ENCODE measurements at regions not wholly inside any gene's neighbourhood (a gene's known extent, or its start where the extent isn't known, plus 50 kb on each side); places are given as distances from the start of the nearest gene placed in this dataset.

DNA sequence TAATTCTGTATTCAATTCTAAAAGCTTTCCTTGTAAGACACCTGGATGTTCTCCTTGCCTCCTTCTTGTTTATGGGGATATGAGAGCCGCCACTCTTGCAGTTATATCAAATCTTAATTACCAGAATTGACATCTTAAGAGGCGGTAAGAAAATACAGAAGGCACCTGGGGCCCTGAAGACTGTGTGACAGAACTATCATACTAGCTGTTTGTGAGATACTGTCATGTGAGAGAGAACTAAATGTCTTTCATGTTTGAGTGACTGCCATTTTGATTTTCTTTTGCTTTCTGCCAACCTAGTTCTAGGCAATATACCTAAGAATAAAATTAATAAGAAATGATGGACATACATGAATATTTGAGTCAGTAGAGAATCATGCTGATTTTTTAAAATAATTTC is 340.2 kb upstream of the SMIM31 start:
- Histone ChIP-seq H3K4me3 (replicated peaks in 1 of 3; ENCODE audit: low read depth in 2 of 3, low read length in 3 of 3) (no peak overlapping the region), H4K20me1 (ENCODE audit: insufficient read depth, low read length) (no peaks in the 10 kb centered on the region), H2AFZ (ENCODE audit: insufficient read depth, low read depth, low read length, poor library complexity, severe bottlenecking) (no peak overlapping the region), H3K27me3 (ENCODE audit: control insufficient read depth in 2 of 2, insufficient read depth in 2 of 2, low read length in 2 of 2) (no peaks in the 10 kb centered on the region), H3K36me3 (replicated peaks in 1 of 2; ENCODE audit: control insufficient read depth in 1 of 2, insufficient read depth in 2 of 2, low read length in 2 of 2) (no peaks in the 10 kb centered on the region), H3K9ac (ENCODE audit: insufficient read depth, low read length, poor library complexity, severe bottlenecking) (no peak overlapping the region), H3K9me3 (replicated peaks in 1 of 2; ENCODE audit: control insufficient read depth in 1 of 2, insufficient read depth in 1 of 2, low read length in 2 of 2) (peaks cover 0 to 3% of the 10 kb centered on the region in 2 donors), H3K4me1 (ENCODE audit: control insufficient read depth in 1 of 2, insufficient read depth in 2 of 2, low read length in 2 of 2) (no peaks in the 10 kb centered on the region), H3K27ac (ENCODE audit: low read depth in 1 of 2, low read length in 2 of 2) (no peak overlapping the region), H3K4me2 (replicated peaks; ENCODE audit: extremely low read depth, low read length, poor library complexity, severe bottlenecking) (no peak overlapping the region), H3K79me2 (ENCODE audit: insufficient read depth, low read length) (no peaks in the 10 kb centered on the region)
- no peaks in the 10 kb centered on the region for H3K4me1 Mint-ChIP-seq
- H3K9me3 Mint-ChIP-seq: peaks cover 0 to 6% (median 2%) of the 10 kb centered on the region in 7 donors
- H3K27ac Mint-ChIP-seq: no peak overlapping the region
- TF ChIP-seq, protein P1, sequence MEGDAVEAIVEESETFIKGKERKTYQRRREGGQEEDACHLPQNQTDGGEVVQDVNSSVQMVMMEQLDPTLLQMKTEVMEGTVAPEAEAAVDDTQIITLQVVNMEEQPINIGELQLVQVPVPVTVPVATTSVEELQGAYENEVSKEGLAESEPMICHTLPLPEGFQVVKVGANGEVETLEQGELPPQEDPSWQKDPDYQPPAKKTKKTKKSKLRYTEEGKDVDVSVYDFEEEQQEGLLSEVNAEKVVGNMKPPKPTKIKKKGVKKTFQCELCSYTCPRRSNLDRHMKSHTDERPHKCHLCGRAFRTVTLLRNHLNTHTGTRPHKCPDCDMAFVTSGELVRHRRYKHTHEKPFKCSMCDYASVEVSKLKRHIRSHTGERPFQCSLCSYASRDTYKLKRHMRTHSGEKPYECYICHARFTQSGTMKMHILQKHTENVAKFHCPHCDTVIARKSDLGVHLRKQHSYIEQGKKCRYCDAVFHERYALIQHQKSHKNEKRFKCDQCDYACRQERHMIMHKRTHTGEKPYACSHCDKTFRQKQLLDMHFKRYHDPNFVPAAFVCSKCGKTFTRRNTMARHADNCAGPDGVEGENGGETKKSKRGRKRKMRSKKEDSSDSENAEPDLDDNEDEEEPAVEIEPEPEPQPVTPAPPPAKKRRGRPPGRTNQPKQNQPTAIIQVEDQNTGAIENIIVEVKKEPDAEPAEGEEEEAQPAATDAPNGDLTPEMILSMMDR (IDR thresholded peaks at IDR 0.05): no peak
- DNase-seq: no peak
- H3K4me3 Mint-ChIP-seq: no peak overlapping the region
- H3K36me3 Mint-ChIP-seq: no peaks in the 10 kb centered on the region
- no CpG with 5 or more reads among the region's 2 CpGs for WGBS (ENCODE audit: insufficient coverage)
- H3K27me3 Mint-ChIP-seq (ENCODE audit: low read depth in 3 of 3): no peaks in the 10 kb centered on the region
- intact Hi-C loops (cut with micrococcal nuclease): no loop called here

DNA sequence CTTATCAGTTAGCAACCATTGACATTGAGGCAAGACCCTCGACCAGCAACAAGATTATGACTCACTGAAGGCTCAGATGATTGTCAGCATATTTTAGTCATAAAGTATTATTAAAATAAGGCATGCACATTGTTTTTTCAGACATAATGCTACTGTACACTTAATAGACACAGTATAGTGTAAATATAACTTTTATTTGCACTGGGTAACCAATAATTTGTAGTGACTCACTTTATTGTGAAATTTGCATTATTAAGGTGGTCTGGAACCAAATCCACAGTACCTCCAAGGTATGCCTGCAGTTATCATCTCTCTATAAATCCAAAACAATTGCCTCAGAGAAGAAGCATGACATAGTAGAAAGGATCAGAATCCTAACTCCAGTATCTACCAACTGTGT is 330.1 kb upstream of the SMIM31 start:
- no peaks in the 10 kb centered on the region for H4K20me1 ChIP-seq (ENCODE audit: insufficient read depth, low read length)
- Mint-ChIP-seq H3K27me3 (ENCODE audit: low read depth in 3 of 3) (peaks cover 0 to 2% (median 0%) of the 10 kb centered on the region in 3 donors), H3K36me3 (no peaks in the 10 kb centered on the region), H3K9me3 (peaks cover 0 to 7% (median 3%) of the 10 kb centered on the region in 7 donors), H3K4me3 (no peak overlapping the region), H3K4me1 (no peaks in the 10 kb centered on the region), H3K27ac (no peak overlapping the region)
- H3K4me2 ChIP-seq (replicated peaks; ENCODE audit: extremely low read depth, low read length, poor library complexity, severe bottlenecking): no peak overlapping the region
- H3K27ac ChIP-seq (ENCODE audit: low read depth in 1 of 2, low read length in 2 of 2): no peak overlapping the region
- H3K27me3 ChIP-seq (ENCODE audit: control insufficient read depth in 2 of 2, insufficient read depth in 2 of 2, low read length in 2 of 2): no peaks in the 10 kb centered on the region
- H2AFZ ChIP-seq (ENCODE audit: insufficient read depth, low read depth, low read length, poor library complexity, severe bottlenecking): no peak overlapping the region
- intact Hi-C loops (cut with micrococcal nuclease): no loop called here
- no CpG with 5 or more reads among the region's 1 CpG for WGBS (ENCODE audit: insufficient coverage)
- DNase-seq: no peak
- no peak overlapping the region for H3K9ac ChIP-seq (ENCODE audit: insufficient read depth, low read length, poor library complexity, severe bottlenecking)
- no peaks in the 10 kb centered on the region for H3K4me1 ChIP-seq (ENCODE audit: control insufficient read depth in 1 of 2, insufficient read depth in 2 of 2, low read length in 2 of 2)
- no peaks in the 10 kb centered on the region for H3K36me3 ChIP-seq (replicated peaks in 1 of 2; ENCODE audit: control insufficient read depth in 1 of 2, insufficient read depth in 2 of 2, low read length in 2 of 2)
- H3K79me2 ChIP-seq (ENCODE audit: insufficient read depth, low read length): no peaks in the 10 kb centered on the region
- H3K9me3 ChIP-seq (replicated peaks in 1 of 2; ENCODE audit: control insufficient read depth in 1 of 2, insufficient read depth in 1 of 2, low read length in 2 of 2): no peaks in the 10 kb centered on the region
- H3K4me3 ChIP-seq (replicated peaks in 1 of 3; ENCODE audit: low read depth in 2 of 3, low read length in 3 of 3): no peak overlapping the region
- TF ChIP-seq, protein P1 (IDR thresholded peaks at IDR 0.05): no peak

All from CD14-positive monocyte (primary cell).